ENCODE measurements at regions not wholly inside any gene's neighbourhood (a gene's known extent, or its start where the extent isn't known, plus 50 kb on each side); places are given as distances from the start of the nearest gene placed in this dataset.
"Not testable (repeated sequence)": the region's sequence is repeated elsewhere in the genome, so short reads cannot be mapped to it uniquely, and the experiment has no call there.

DNA sequence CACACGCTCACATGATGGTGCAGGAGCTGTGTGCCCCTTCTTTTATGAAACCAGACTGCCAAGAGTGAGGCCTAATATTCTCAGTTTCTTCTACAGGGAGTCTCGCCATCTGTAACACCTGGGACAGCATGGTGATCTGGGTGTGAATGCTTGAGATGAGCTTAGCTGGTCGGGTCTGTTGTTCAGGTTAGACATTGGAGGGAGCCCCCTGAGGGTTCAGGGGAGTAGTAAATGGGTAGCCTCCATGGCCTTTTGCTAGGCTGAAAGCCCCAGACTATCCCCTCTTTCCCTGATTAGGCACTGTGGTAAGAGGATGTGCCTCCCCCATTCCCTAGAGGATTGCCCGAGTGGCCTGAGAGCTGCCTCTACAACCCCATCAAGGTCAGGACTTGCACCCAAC, 1916.1 kb downstream of the PCDH9 start:
- DNase-seq (ENCODE audit: low read depth in 2 of 3, low spot score in 1 of 3): no peak

DNA sequence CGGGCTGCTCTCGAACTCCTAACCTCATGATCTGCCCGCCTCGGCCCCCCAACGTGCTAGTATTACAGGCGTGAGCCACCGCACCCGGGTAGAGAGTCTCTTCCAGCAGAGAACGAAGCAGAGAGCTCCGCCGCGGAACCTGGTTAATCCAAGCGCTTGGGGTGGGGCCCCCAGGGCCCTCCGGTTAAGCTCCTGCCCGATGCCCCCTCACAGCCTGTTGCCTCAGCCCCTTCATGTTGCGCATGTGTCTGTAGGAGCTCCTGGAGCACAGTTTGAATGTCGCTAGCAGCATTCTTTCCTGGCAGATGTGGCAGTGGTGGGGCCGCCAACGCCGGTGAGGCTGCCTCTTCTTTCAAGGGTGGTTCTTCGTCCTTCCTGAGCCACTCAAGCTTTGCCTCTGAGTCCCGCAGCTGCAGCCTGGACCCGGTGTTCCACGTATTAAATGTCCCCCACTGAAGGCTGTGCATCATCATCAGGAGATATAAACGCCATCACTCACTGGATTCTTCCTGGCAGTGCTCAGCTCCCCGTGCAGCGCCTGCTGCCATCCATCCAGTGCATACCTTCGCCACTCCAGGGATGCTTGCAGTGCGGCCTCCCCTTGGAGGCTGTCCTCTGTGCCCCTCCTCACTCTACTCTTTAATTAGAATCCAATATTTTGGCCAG, 1919.3 kb downstream of the PCDH9 start:
- DNase-seq (ENCODE audit: low read depth in 2 of 3, low spot score in 1 of 3): no peak

DNA sequence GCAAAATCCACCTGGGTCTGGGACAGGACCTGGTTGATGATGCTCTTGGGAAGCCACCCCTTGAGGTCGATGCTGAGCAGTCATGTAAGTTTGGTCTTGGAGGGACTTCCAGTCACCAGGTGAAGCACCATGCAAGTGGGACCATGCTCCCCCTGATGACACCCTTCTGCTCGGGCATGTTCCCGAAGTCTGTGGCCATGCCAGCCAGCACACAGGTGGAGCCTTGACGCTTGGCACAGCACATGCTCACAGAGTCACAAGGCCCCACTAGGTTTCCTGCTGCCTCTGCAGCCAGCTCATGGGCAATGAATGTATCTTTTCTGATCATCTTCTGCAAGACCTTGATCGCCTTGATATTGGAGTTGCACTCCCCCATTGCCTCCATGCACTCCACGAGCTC, 1920.2 kb downstream of the PCDH9 start:
- DNase-seq (ENCODE audit: low read depth in 2 of 3, low spot score in 1 of 3): no peak

DNA sequence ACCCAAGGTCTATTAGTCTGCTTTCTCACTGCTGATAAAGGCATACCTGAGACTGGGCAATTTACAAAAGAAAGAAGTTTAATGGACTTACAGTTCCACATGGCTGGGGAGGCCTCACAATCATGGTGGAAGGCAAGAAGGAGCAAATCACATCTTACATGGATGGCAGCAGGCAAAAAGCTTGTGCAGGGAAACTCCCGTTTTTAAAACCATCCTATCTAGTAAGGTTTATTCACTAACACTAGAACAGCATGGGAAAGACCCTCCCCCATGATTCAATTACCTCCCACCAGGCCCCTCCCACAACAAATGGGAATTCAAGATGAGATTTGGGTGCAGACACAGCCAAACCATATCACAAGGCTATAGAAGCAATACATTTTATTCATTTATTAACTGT, 1921.4 kb downstream of the PCDH9 start:
- DNase-seq (ENCODE audit: low read depth in 2 of 3, low spot score in 1 of 3): not testable (repeated sequence)

DNA sequence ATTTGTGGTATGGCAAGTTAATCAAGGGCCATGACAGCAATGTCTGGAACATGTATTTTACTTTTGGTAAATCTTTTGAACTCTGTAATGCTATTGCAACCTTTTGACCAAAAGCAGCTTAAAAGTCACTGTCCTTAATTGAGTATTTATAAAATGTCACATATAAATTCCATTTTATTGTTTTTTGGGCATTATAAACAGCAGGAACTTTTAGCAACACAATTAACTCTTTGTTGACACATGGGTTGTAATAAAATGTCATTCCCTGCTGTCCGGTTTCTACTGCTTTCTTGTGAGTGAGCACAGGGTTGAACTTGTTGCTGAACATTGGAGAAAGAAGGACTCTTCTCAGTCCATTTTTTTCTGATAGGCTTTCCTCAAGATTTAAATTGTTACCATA, 1923.1 kb downstream of the PCDH9 start:
- DNase-seq (ENCODE audit: low read depth in 2 of 3, low spot score in 1 of 3): no peak

DNA sequence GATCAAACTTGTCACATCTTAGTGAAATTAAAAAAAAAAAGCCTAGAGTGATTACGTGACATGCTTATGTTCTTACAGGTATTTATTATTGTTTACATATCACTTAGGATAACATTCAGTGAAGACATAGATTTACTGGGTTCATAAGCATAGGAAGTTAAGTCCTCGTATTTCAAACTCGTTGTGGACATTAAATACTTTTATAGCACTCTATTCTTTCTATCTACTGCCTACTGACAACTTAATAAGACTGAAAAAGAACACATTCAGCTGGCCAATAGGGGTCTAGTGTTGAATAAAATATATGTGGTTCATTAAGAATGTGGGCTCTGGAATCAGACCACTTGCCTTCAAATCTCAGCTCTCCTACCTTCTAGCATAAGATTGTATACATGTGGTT, 1927.4 kb downstream of the PCDH9 start:
- DNase-seq (ENCODE audit: low read depth in 2 of 3, low spot score in 1 of 3): no peak

DNA sequence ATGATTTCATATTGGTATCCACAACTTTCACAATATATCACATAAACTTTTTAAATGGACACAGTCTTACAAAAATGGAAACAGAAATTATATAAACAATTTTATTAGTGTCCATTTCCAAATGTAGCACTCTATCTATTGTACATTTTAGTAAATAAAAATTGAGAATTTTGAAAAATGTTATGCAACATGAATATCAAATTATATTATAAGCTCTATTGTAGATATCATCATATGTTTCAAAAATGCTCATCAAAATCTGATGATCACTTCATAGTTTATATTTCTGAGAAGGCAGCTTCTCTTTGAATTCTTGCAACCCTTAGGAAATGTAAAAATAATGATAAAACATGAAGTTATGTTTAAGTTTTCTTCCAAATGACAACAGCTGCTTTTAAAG, 1928.6 kb downstream of the PCDH9 start:
- DNase-seq (ENCODE audit: low read depth in 2 of 3, low spot score in 1 of 3): no peak

DNA sequence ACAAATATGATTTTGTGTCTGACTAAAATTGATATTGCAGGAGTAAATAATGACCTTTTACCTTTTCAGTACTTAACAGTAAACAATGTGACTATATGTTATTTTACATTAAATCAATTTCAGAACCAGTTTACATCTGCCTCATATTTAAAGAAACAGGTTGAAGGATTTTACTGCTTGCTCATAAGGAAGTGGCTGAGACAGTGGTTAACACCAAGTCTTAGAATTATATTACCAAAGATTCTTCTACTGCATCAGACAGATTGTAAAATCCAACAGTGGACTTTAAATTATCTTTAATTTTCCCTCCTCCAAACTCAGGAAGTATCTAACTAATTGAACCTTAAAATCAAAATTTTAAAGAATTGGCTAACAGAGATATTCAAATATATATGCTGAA, 1929.9 kb downstream of the PCDH9 start:
- DNase-seq (ENCODE audit: low read depth in 2 of 3, low spot score in 1 of 3): no peak

DNA sequence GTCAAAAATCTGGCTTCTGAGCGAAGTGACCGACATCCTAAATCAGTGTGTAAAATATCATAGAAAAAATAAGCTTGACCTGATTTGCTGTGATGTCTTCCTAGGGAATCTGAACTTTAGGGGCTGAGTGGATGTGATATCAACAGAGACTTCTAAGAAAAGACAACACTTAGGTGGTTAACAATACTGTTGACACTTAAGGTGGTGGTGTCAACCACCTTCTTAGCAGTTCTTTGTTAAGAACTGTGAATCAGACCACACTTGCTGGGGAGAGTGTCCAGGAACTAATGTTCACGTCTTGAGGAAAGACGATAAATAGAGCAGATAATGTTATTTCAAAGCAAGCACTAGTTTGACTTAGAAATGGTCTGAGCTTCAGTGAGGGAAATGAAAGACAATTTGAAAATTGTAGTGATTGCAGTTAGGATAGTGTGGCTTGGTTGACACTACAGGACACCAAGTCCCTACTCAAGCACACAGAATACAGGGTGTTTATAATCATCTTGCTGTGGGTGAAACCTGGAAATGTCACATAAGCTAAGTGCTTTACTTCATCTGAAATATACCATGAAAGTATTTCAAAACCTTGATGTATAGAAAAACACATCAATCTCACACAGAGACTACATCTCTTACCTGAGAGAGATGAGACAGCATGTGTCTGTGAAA, 1936.5 kb downstream of the PCDH9 start:
- no peak for DNase-seq (ENCODE audit: low read depth in 2 of 3, low spot score in 1 of 3)

DNA sequence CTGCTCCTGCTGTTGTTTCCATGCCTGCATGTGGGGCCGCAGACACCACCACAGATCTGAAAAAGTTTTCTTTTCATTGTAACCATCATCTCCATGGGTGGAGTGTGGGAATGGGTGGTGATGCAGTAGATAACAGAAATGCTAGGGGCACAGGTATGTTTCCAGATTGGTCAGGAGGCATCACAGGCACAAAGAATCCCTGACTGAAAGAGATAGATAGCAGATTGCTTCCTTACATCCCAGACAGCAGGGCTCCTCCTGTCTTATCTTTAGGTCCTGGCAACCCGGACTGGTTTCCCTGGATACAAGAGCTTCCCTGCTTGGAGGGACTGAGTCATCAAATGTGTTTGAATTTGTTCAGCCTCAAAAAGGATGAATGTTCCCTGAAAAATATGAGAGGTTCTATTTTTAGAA, 1937.6 kb downstream of the PCDH9 start:
- no peak for DNase-seq (ENCODE audit: low read depth in 2 of 3, low spot score in 1 of 3)

DNA sequence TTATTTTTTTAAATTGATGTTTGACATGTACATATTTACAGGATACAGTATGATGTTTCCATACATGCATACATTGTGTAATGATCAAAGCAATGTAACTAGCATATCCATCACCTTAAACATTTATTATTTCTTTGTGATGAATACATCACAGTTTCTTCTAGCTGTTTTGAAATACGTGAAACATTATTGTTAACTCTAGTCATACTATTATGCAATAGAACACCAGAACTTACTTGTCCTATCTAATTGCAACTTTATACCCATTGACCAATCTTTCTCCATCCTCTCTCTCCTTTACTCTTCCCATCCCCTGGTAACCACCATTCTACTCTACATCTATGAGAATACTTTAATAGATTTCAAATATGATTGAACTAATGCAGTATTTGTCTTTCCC, 1942.7 kb downstream of the PCDH9 start:
- no peak for DNase-seq (ENCODE audit: low read depth in 2 of 3, low spot score in 1 of 3)

DNA sequence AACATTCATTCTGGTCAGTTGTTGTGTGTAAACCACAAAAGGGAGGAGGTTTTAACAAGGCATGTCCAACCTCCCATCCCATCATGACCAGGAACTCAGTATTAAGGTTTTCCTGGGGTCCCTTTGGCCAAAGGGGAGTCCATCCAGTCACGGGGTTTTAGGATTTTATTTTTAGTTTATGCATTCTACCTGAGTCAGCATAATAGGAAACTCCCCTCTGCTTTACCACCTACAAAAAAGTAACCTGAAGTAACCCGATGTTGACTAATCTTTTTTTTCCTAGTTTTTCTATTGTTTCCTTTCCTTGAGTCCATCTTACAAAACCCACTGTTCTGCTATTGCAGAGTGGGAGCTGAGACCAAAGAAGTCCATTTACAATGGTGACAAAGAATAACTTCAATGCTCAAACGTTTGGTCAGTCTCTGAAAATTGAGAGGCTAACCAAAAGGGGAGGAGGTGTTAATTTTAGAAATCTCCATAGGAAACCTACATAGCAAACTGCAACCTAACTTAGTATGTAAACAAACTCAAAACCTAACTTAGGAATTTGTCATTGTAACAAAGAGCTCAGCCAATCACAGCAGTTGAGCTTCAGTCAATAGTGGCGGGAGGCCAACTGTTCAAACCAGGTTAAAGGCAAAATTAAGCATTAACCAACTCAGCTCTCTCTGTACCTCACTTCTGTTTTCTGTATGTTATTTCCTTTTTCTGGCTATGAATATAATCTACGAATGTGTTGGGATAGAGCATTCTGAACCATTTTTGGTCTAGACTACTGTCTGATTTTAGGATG, 1954.1 kb downstream of the PCDH9 start:
- no peak for DNase-seq (ENCODE audit: low read depth in 2 of 3, low spot score in 1 of 3)

DNA sequence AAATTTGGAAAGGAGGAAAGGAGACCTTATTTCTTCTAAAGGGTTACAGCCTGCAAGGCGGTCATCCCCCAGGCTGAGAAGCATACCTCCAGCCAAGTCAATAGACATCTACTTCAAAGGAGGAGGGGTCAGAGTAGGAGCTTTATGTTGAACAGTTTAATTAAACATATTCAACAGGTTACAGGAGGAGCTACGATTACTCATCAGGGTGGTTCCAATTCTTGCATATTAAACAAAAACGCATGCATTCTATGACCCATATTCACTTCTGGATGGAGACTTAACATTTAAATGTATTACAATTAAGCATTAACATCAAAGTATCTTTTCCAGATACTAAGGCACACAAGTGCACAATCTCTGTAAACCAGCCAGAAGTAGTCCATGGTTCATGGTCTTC, 1955.0 kb downstream of the PCDH9 start:
- no peak for DNase-seq (ENCODE audit: low read depth in 2 of 3, low spot score in 1 of 3)

DNA sequence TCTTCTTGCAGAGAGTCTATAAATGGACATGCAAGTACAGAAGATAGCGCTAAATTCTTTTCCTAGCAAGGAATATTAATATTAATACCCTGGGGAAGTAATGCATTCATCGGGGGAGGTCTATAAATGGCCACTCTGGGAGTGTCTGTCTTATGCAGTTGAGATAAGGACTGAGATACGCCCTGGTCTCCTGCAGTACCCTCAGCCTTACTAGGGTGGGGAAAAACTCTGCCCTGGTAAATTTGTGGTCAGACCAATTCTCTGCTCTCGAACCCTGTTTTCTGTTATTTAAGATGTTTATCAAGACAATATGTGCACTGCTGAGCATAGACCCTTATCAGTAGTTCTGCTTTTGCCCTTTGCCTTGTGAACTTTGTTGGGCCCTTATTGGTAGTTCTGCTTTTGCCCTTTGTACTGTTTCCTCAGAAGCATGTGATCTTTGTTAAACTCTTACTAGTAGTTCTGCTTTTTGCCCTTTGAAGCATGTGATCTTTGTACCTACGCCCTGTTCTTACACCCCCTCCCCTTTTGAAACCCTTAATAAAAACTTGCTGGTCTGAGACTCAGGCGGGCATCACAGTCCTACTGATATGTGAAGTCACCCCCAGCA, 1956.2 kb downstream of the PCDH9 start:
- DNase-seq (ENCODE audit: low read depth in 2 of 3, low spot score in 1 of 3): not testable (repeated sequence)

DNA sequence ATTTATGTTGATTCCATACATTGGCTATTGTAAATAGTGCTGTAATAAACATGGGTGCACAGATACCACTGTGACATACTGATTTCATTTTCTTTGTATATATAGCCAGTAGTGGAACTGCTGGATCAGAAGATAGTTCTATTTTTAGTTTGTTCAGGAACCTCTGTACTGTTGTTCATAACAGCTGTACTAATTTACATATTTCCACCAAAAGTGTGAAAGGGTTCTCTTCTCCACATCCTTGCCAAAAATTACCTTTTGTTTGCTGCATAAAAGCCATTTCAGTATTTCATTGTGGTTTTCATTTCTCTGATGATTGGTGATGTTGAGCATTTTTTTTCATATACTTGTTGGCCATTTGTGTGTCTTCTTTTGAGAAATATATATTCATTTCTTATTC, 1962.1 kb downstream of the PCDH9 start:
- no peak for DNase-seq (ENCODE audit: low read depth in 2 of 3, low spot score in 1 of 3)

DNA sequence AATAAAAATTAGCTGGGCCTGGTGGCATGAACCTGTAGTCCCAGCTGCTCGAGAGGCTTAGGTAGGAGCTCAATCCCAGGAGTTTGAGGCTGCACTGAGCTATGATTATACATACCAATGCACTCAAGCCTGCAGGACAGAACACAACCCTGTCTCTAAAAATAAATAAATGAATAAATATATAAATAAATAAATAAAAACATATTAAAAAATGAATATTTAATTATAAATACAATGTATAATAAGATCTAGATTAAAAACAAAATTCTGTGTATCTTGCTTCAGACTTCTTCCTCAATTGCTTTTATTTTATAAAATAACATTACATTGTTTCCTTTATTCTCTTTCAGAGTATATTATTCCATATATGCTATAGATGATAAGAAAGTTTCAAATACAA, 1964.1 kb downstream of the PCDH9 start:
- DNase-seq (ENCODE audit: low read depth in 2 of 3, low spot score in 1 of 3): no peak

DNA sequence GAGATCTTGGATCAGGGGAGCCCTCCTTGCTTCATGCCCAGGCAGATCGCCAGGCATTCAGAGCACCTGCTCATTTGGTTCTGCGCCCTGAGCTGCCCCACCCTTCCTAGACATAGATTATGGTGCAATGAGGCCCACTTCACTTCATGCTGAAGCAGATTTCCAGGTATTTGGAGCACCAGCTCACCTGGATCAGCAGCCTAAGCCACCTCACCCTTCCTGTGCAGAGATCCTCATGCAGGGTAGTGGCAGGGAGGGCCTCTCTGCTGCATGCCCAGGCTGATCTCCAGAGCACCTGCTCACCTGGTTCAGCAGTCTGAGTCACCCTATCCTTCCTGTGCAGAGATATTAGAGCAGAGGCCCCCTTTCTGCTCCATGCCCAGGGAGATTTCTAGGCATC, 1966.1 kb downstream of the PCDH9 start:
- no peak for DNase-seq (ENCODE audit: low read depth in 2 of 3, low spot score in 1 of 3)

DNA sequence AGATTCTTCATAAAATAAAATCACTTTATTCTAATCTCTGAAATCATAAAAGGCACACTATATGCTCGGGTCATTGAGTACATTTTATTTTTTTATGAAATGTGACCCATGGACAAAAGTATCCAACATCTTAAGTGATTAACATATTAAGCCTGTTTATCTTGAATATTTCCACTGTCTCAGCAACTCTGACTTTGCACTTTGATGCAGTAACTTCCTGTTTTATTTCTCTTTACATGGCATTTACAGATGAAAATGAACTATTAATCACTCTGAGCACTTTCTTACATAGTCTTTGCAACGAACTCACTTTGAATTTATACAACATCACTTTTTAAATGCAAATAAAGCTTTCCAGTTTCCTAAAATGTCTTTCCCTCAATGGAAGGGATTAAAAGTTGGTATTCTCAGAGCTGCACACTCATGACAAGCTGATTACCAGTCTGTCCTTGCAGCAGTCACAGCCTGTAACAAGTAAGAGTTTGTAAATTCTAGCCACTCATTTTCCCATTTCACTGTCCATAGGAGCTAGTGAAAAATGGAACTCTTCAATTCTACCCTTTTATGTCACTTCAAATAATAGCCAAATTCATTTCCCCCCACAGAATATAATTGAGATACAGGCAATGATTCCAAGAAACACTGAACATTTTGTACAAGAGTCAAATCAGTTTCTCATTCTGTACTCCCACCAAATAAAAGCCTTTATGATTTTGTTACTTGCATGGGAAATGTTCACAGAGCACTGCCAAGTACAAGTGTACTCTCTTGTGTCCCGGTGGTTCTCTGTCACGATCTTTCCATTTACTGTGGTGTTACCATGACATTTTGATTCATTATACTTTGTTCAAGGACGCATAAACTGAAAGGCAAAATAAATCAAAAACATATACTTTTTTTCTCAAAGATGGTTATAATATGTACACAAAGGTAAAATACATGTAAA, 1968.9 kb downstream of the PCDH9 start:
- DNase-seq (ENCODE audit: low read depth in 2 of 3, low spot score in 1 of 3): no peak

DNA sequence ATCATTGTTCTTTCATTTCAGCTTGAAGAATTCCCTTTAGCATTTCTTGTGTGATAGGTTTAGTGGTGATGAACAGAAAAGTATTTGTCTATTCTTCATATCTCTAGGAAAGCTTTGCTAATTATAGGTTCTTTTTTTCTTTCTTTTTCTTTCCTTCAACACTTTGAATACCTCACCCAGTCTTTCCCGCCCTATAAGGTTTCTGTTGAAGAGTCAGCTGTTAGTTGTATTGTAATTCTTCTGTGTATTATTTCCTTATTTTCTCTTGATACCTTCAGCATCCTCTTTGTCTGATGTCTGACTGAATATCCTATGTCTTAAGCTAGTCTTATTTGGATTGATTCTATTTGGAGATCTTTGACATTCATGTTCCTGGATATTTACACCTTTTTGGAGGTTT, 1989.4 kb downstream of the PCDH9 start:
- no peak for DNase-seq (ENCODE audit: low read depth in 2 of 3, low spot score in 1 of 3)

DNA sequence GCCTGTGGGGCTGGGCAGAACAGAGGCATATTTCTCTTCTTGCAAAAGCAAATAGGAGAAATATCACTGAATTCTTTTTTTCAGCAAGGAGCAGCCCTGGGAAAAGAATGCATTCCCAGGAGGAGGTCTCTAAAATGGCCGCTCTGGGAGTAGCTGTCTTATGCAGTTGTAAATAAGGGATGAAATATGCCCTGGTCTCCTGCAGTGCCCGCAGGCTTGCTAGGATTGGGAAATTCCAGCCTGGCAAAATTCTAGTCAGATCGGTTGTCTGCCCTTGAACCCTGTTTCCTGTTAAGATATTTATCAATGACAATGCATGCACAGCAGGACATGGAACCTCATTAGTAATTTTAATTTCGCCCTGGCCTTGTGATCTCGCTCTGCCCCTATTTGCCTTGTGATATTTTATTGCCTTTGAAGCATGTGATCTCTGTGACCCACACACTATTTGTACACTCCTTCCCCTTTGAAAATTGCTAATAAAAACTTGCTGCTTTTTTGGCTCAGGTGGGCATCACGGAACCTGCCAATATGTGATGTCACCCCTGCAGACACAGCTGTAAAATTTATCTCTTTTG, 1993.2 kb downstream of the PCDH9 start:
- no peak for DNase-seq (ENCODE audit: low read depth in 2 of 3, low spot score in 1 of 3)
